KMS-11 (cell line): ENCODE measurements at regions not wholly inside any gene's neighbourhood (a gene's known extent, or its start where the extent isn't known, plus 50 kb on each side); places are given as distances from the start of the nearest gene placed in this dataset.

Source experiments
- H2AFZ ChIP-seq: fragments of 200-600 bp; sonication (generic); 2 replicates; pipeline ENCODE4 v1.6.1; 2016; ENCODE audit warnings: antibody characterized with exemption, mixed run types, low read depth
- H3K27ac ChIP-seq: fragments of 200-600 bp; sonication (generic); 2 replicates; pipeline ENCODE4 v1.6.1; 2016; ENCODE audit warnings: mild to moderate bottlenecking, mixed run types
- H3K27me3 ChIP-seq: fragments of 200-600 bp; sonication (generic); 2 replicates; pipeline ENCODE4 v1.6.1; 2017; ENCODE audit warnings: mild to moderate bottlenecking, low read depth, mixed run types, moderate library complexity; ENCODE audit not compliant: insufficient read depth
- H3K36me3 ChIP-seq: fragments of 200-600 bp; sonication (generic); 2 replicates; pipeline ENCODE4 v1.6.1; 2017; ENCODE audit warnings: mild to moderate bottlenecking, mixed run types; ENCODE audit not compliant: insufficient read depth
- H3K4me1 ChIP-seq: fragments of 200-600 bp; sonication (generic); 2 replicates; pipeline ENCODE4 v1.6.1; 2016; ENCODE audit warnings: mild to moderate bottlenecking, low read depth, mixed run types; ENCODE audit not compliant: poor library complexity, severe bottlenecking
- H3K4me2 ChIP-seq: fragments of 200-600 bp; sonication (generic); 2 replicates; pipeline ENCODE4 v1.7.0; 2016; ENCODE audit warnings: mild to moderate bottlenecking, mixed run types
- H3K4me3 ChIP-seq: fragments of 200-600 bp; sonication (generic); IDR thresholded peaks from 2 replicates; pipeline ENCODE4 v1.6.1; 2017; ENCODE audit warnings: low read depth, low read length, mixed read lengths; ENCODE audit not compliant: insufficient read depth
- H3K79me2 ChIP-seq: fragments of 200-600 bp; sonication (generic); 2 replicates; pipeline ENCODE4 v1.6.1; 2016; ENCODE audit warnings: low read depth, mixed run types; ENCODE audit not compliant: insufficient read depth
- H3K9ac ChIP-seq: fragments of 200-600 bp; sonication (generic); 2 replicates; pipeline ENCODE4 v1.6.1; 2016; ENCODE audit warnings: mild to moderate bottlenecking, mixed run types
- H4K20me1 ChIP-seq: fragments of 200-600 bp; sonication (generic); 2 replicates; pipeline ENCODE4 v1.6.1; 2016; ENCODE audit warnings: mild to moderate bottlenecking, mixed run types; ENCODE audit not compliant: insufficient read depth
- TF ChIP-seq, protein P1 (sequence below): fragments of 200-600 bp; sonication (generic); conservative IDR thresholded peaks from 2 replicates; pipeline ENCODE4 v1.6.1; 2017; ENCODE audit warnings: low read depth, mild to moderate bottlenecking, antibody characterized with exemption, low read length, moderate library complexity, mixed read lengths

DNA sequence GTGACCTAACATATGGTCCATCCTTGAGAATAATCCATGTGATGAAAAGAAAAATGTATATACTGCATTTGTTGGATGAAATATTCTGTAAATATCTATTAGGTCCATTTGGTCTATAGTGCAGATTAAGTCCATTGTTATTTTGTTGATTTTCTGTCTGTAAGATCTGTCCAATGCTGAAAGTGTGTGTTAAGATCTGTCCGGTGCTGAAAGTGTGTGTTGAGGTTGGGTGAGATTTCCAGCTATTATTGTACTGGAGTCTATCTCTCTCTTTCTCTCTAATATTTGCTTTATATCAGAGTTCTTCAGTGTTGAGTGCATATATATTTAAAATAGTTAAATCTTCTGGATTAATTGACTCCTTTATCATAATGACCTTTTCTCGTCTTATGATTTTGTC lies 828.8 kb upstream of the CRIM1 start:
- Histone ChIP-seq H4K20me1 (no peaks in the 10 kb centered on the region), H3K4me3 (no peak overlapping the region), H3K36me3 (no peaks in the 10 kb centered on the region), H3K27ac (no peak overlapping the region), H2AFZ (no peak overlapping the region), H3K9ac (no peak overlapping the region), H3K79me2 (no peaks in the 10 kb centered on the region), H3K4me2 (no peak overlapping the region), H3K27me3 (no peaks in the 10 kb centered on the region), H3K4me1 (no peaks in the 10 kb centered on the region)
- TF ChIP-seq, protein P1, sequence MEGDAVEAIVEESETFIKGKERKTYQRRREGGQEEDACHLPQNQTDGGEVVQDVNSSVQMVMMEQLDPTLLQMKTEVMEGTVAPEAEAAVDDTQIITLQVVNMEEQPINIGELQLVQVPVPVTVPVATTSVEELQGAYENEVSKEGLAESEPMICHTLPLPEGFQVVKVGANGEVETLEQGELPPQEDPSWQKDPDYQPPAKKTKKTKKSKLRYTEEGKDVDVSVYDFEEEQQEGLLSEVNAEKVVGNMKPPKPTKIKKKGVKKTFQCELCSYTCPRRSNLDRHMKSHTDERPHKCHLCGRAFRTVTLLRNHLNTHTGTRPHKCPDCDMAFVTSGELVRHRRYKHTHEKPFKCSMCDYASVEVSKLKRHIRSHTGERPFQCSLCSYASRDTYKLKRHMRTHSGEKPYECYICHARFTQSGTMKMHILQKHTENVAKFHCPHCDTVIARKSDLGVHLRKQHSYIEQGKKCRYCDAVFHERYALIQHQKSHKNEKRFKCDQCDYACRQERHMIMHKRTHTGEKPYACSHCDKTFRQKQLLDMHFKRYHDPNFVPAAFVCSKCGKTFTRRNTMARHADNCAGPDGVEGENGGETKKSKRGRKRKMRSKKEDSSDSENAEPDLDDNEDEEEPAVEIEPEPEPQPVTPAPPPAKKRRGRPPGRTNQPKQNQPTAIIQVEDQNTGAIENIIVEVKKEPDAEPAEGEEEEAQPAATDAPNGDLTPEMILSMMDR = no peak

DNA sequence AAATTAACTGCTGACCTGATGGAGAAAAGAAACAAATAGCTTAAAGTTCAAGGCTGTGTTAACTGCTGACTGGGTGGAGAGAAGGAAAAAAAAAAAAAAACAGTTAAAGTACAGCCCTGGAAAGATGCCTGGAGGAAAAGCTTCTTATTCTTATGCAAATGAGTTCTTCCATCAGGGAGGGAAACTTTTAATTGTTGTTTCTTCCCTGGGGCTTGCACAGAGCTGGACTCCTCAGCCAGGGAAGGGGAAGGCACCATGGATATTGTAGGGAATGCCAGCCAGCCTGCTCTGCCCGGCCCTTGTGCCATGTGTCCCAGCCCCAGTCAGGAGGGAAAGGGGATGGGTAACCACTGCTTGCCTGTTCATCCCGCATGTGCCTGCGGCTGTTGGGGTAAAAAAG lies 833.1 kb upstream of the CRIM1 start:
- no peaks in the 10 kb centered on the region for H3K4me1 ChIP-seq
- H2AFZ ChIP-seq = no peak overlapping the region
- H3K27me3 ChIP-seq = no peaks in the 10 kb centered on the region
- TF ChIP-seq, protein P1 = no peak
- no peak overlapping the region for H3K4me3 ChIP-seq
- H3K27ac ChIP-seq = no peak overlapping the region
- H3K4me2 ChIP-seq = no peak overlapping the region
- H4K20me1 ChIP-seq = no peaks in the 10 kb centered on the region
- H3K79me2 ChIP-seq = no peaks in the 10 kb centered on the region
- H3K36me3 ChIP-seq = no peaks in the 10 kb centered on the region
- no peak overlapping the region for H3K9ac ChIP-seq

DNA sequence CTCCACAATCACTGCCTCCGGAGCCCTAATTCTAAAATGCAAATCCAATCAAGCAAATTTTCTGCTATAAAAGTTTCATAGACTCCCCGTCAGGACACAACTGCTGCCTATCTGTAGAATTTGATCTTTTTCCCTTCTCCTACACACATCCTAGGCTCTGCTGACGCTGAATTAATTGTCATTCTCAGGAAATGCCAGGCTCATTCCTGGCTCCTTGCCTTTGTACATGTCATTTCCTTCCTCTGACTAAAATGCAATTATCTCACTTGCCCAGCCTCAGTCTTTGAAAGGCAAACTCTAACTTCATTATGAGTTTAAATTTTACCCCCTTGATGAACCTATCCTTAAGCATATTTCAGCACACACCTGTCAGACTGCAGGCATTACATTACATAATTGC lies 844.9 kb upstream of the CRIM1 start:
- TF ChIP-seq, protein P1 = no peak
- Histone ChIP-seq H3K4me2 (no peak overlapping the region), H2AFZ (no peak overlapping the region), H3K36me3 (no peaks in the 10 kb centered on the region), H3K79me2 (no peaks in the 10 kb centered on the region), H3K9ac (no peak overlapping the region), H4K20me1 (no peaks in the 10 kb centered on the region), H3K4me1 (no peaks in the 10 kb centered on the region), H3K27me3 (no peaks in the 10 kb centered on the region), H3K4me3 (no peak overlapping the region), H3K27ac (no peak overlapping the region)

DNA sequence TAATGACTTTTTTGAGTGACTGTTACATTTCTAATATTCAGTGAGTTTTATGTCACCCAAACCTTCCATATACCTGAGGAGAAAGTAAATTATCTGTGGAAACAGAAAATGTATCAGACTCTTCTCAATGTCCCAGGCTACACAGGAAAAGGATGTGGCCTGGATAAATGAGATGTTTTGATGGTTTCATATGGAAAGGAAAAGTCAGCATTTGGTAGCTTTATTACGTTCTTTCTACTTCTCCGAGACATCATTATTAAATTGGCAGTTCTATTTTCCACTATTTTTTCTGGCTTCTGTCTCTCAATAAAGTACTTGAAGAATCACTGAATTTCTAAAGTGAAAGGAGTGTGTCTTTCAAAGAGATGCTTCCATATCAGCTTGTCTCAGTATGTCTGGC lies 847.0 kb upstream of the CRIM1 start:
- H3K4me3 ChIP-seq = no peak overlapping the region
- H3K79me2 ChIP-seq = no peaks in the 10 kb centered on the region
- 0 out of 2 replicates have a peak, but pooled peaks cover 3% of the 10 kb centered on the region for H3K27me3 ChIP-seq
- H3K27ac ChIP-seq = no peak overlapping the region
- no peak overlapping the region for H2AFZ ChIP-seq
- H3K4me1 ChIP-seq = no peaks in the 10 kb centered on the region
- no peaks in the 10 kb centered on the region for H4K20me1 ChIP-seq
- no peak overlapping the region for H3K9ac ChIP-seq
- no peak overlapping the region for H3K4me2 ChIP-seq
- TF ChIP-seq, protein P1 = no peak
- no peaks in the 10 kb centered on the region for H3K36me3 ChIP-seq
